ENCODE measurements at regions not wholly inside any gene's neighbourhood (a gene's known extent, or its start where the extent isn't known, plus 50 kb on each side); places are given as distances from the start of the nearest gene placed in this dataset.

DNA sequence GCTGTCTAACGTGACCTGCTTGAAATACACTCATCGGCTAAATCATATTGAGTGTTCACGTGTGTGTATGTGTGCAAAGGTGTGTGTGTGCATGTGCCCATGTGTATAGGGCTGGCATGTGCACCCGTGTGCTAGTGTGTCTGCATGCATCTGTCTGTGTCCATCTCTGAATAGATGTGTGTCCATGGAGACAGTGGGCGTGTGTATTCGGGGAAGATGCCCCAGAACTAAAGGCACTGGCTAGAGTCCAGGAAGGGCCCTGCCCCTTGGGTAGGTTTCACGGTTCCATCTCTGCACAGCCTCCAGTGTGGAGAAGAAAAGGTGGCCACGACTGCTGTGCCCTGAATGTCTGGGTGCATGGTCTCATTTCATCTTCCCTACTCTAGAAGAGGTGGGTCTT lies 220.3 kb downstream of the MN1 start:
- Histone ChIP-seq H3K4me2 (ENCODE audit: low read length) (no peak overlapping the region), H3K36me3 (ENCODE audit: control insufficient read depth, insufficient read depth, low read length) (no peaks in the 10 kb centered on the region), H3K4me1 (no peaks in the 10 kb centered on the region), H3K27ac (no peak overlapping the region), H3K27me3 (ENCODE audit: control insufficient read depth, insufficient read depth, low read length) (no peaks in the 10 kb centered on the region), H3K9ac (no peak overlapping the region), H3K9me3 (ENCODE audit: control insufficient read depth, low read length) (no peaks in the 10 kb centered on the region), H2AFZ (no peak overlapping the region), H3K4me3 (ENCODE audit: low read depth, low read length) (no peak overlapping the region), H3K79me2 (no peaks in the 10 kb centered on the region)
- no peak for TF ChIP-seq CTCF (IDR thresholded peaks at IDR 0.05)

DNA sequence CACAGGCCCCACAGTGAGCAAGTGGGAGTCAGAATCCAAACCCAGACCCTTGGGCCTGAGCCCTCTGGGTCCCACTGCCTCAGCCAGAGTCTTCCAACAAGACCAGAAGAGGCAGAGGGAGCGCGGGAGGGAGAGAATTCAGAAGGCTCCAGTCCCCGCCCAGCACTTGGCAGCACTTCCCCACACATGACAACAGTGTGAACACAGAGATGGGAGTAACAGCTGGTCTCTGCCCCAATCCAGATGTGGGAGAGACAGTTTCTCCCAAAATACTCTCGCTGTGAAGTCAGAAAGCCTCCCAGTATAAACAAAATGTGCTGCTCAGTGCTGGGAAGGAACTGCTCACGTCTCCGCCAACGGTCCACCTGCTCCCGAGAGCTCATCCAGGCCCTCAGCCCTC lies 219.9 kb downstream of the MN1 start:
- Histone ChIP-seq H3K4me3 (ENCODE audit: low read depth, low read length) (no peak overlapping the region), H3K79me2 (no peaks in the 10 kb centered on the region), H3K4me2 (ENCODE audit: low read length) (no peak overlapping the region), H3K9me3 (ENCODE audit: control insufficient read depth, low read length) (no peaks in the 10 kb centered on the region), H3K27me3 (ENCODE audit: control insufficient read depth, insufficient read depth, low read length) (no peaks in the 10 kb centered on the region), H3K36me3 (ENCODE audit: control insufficient read depth, insufficient read depth, low read length) (no peaks in the 10 kb centered on the region), H3K27ac (no peak overlapping the region), H3K9ac (no peak overlapping the region), H2AFZ (no peak overlapping the region), H3K4me1 (no peaks in the 10 kb centered on the region)
- no peak for TF ChIP-seq CTCF (IDR thresholded peaks at IDR 0.05)

- no peak overlapping the region for H2AFZ ChIP-seq
- no peak overlapping the region for H3K9ac ChIP-seq
- H3K9me3 ChIP-seq (ENCODE audit: control insufficient read depth, low read length) = no peaks in the 10 kb centered on the region
- no peaks in the 10 kb centered on the region for H3K79me2 ChIP-seq
- H3K4me1 ChIP-seq = no peaks in the 10 kb centered on the region
- TF ChIP-seq CTCF (IDR thresholded peaks at IDR 0.05) = no peak
- no peak overlapping the region for H3K27ac ChIP-seq
- no peak overlapping the region for H3K4me3 ChIP-seq (ENCODE audit: low read depth, low read length)
- H3K4me2 ChIP-seq (ENCODE audit: low read length) = no peak overlapping the region
- H3K36me3 ChIP-seq (ENCODE audit: control insufficient read depth, insufficient read depth, low read length) = no peaks in the 10 kb centered on the region
- no peaks in the 10 kb centered on the region for H3K27me3 ChIP-seq (ENCODE audit: control insufficient read depth, insufficient read depth, low read length)
Observed at GRCh38 chr22:27583856-27584255, 217.7 kb downstream of the MN1 start.

GRCh38 chr22:27585141-27585540 lies 216.4 kb downstream of the MN1 start:
- Histone ChIP-seq H3K4me2 (ENCODE audit: low read length) (no peak overlapping the region), H3K27ac (no peak overlapping the region), H3K9ac (no peak overlapping the region), H3K4me1 (no peaks in the 10 kb centered on the region), H2AFZ (no peak overlapping the region), H3K27me3 (ENCODE audit: control insufficient read depth, insufficient read depth, low read length) (no peaks in the 10 kb centered on the region), H3K9me3 (ENCODE audit: control insufficient read depth, low read length) (no peaks in the 10 kb centered on the region), H3K36me3 (ENCODE audit: control insufficient read depth, insufficient read depth, low read length) (no peaks in the 10 kb centered on the region), H3K79me2 (no peaks in the 10 kb centered on the region), H3K4me3 (ENCODE audit: low read depth, low read length) (no peak overlapping the region)
- no peak for TF ChIP-seq CTCF (IDR thresholded peaks at IDR 0.05)

GRCh38 chr22:27588268-27588667 lies 213.3 kb downstream of the MN1 start:
- Histone ChIP-seq H2AFZ (no peak overlapping the region), H3K79me2 (no peaks in the 10 kb centered on the region), H3K4me3 (ENCODE audit: low read depth, low read length) (no peak overlapping the region), H3K4me2 (ENCODE audit: low read length) (no peak overlapping the region), H3K4me1 (no peaks in the 10 kb centered on the region), H3K36me3 (ENCODE audit: control insufficient read depth, insufficient read depth, low read length) (no peaks in the 10 kb centered on the region), H3K27me3 (ENCODE audit: control insufficient read depth, insufficient read depth, low read length) (no peaks in the 10 kb centered on the region), H3K27ac (no peak overlapping the region), H3K9me3 (ENCODE audit: control insufficient read depth, low read length) (no peaks in the 10 kb centered on the region), H3K9ac (no peak overlapping the region)
- no peak for TF ChIP-seq CTCF (IDR thresholded peaks at IDR 0.05)
